Testis (tissue), 2 donors: ENCODE measurements at regions not wholly inside any gene's neighbourhood (a gene's known extent, or its start where the extent isn't known, plus 50 kb on each side); places are given as distances from the start of the nearest gene placed in this dataset.

Experiments used
- DNase-seq: peaks from one replicate; pipeline ENCODE4 v3.0.0-alpha.2; 2019
- H3K27ac ChIP-seq, 2 donors: fragments of 200-600 bp; sonication (generic); one replicate each; pipeline ENCODE4 v1.5.1; 2019
- H3K27me3 ChIP-seq: fragments of 200-600 bp; sonication (generic); one replicate; pipeline ENCODE4 v1.5.1; 2019
- H3K36me3 ChIP-seq: fragments of 200-600 bp; sonication (generic); one replicate; pipeline ENCODE4 v1.5.1; 2017; ENCODE audit warnings: low read depth; ENCODE audit errors: missing control alignments
- H3K4me1 ChIP-seq: fragments of 200-600 bp; sonication (generic); one replicate; pipeline ENCODE4 v1.5.1; 2019
- H3K4me3 ChIP-seq, 2 donors: fragments of 200-600 bp; sonication (generic); one replicate each; pipeline ENCODE4 v1.5.1; 2017 to 2019
- H3K9me3 ChIP-seq: fragments of 200-600 bp; sonication (generic); one replicate; pipeline ENCODE4 v1.5.1; 2017
- POLR2A ChIP-seq: fragments of 450-650 bp; IDR thresholded peaks from one replicate; pipeline ENCODE4 v1.6.1; 2017; ENCODE audit warnings: antibody characterized with exemption, mild to moderate bottlenecking, moderate library complexity
- WGBS, 2 donors: methylation state at CpG; one replicate each; pipeline ENCODE4 v1.1.5; 2018; 5-methylcytosine and 5-hydroxymethylcytosine counted together
- intact Hi-C: fragments of 100-400 bp; cut with DNase I; formaldehyde crosslinking; loops from one replicate; pipeline ENCODE4 v1.15.1; 2023; ENCODE audit warnings: low total_unique reads
- TF ChIP-seq, protein P1 (sequence below), 3 experiments: fragments of 450-650 bp in 2 of 3; fragments of 200-600 bp in 1 of 3; sonication (generic) in 1 of 3; IDR thresholded peaks; one replicate each; pipeline ENCODE4 v1.5.1; 2016 to 2019; ENCODE audit warnings: antibody characterized with exemption in 3 of 3, mild to moderate bottlenecking in 2 of 3, moderate library complexity in 1 of 3

- Histone ChIP-seq H3K27ac (no peak overlapping the region), H3K4me1 (no peaks in the 10 kb centered on the region), H3K4me3 (no peak overlapping the region), H3K27me3 (no peaks in the 10 kb centered on the region), H3K36me3 (no peaks in the 10 kb centered on the region), H3K9me3 (no peaks in the 10 kb centered on the region)
- TF ChIP-seq, protein P1, sequence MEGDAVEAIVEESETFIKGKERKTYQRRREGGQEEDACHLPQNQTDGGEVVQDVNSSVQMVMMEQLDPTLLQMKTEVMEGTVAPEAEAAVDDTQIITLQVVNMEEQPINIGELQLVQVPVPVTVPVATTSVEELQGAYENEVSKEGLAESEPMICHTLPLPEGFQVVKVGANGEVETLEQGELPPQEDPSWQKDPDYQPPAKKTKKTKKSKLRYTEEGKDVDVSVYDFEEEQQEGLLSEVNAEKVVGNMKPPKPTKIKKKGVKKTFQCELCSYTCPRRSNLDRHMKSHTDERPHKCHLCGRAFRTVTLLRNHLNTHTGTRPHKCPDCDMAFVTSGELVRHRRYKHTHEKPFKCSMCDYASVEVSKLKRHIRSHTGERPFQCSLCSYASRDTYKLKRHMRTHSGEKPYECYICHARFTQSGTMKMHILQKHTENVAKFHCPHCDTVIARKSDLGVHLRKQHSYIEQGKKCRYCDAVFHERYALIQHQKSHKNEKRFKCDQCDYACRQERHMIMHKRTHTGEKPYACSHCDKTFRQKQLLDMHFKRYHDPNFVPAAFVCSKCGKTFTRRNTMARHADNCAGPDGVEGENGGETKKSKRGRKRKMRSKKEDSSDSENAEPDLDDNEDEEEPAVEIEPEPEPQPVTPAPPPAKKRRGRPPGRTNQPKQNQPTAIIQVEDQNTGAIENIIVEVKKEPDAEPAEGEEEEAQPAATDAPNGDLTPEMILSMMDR (IDR thresholded peaks at IDR 0.05), result no peak
- no peak for TF ChIP-seq POLR2A
- DNase-seq, result no peak
- intact Hi-C loops, result no loop called here
- 87 to 94% methylated on average over 9 of the region's 9 CpGs for WGBS, 2 donors
Observed at GRCh38 chr6:163825033-163825432, 410.5 kb downstream of the QKI start.

GRCh38 chr6:163823577-163823976, 409.1 kb downstream of the QKI start:
- H3K4me1 ChIP-seq, result no peaks in the 10 kb centered on the region
- no peak for DNase-seq
- no peak overlapping the region for H3K4me3 ChIP-seq
- whole genome bisulfite sequencing, 2 donors, result 64 to 87% methylated on average over 5 of the region's 5 CpGs
- no peak overlapping the region for H3K27ac ChIP-seq
- H3K36me3 ChIP-seq, result no peaks in the 10 kb centered on the region
- no peaks in the 10 kb centered on the region for H3K9me3 ChIP-seq
- intact Hi-C loops, result no loop called here
- no peak for TF ChIP-seq POLR2A
- TF ChIP-seq, protein P1 (IDR thresholded peaks at IDR 0.05), result no peak
- no peaks in the 10 kb centered on the region for H3K27me3 ChIP-seq

- 85 to 87% methylated on average over 9 to 10 of the region's 10 CpGs for WGBS, 2 donors
- Histone ChIP-seq H3K36me3 (no peaks in the 10 kb centered on the region), H3K27me3 (no peaks in the 10 kb centered on the region), H3K4me3 (no peak overlapping the region), H3K27ac (no peak overlapping the region), H3K9me3 (no peaks in the 10 kb centered on the region), H3K4me1 (no peaks in the 10 kb centered on the region)
- intact Hi-C loops, result no loop called here
- DNase-seq, result no peak
- TF ChIP-seq, protein P1 (IDR thresholded peaks at IDR 0.05), result no peak
- no peak for TF ChIP-seq POLR2A
Observed at GRCh38 chr6:163820745-163821458, 406.4 kb downstream of the QKI start.

GRCh38 chr6:163820171-163820570, 405.7 kb downstream of the QKI start:
- TF ChIP-seq POLR2A, result no peak
- TF ChIP-seq, protein P1 (IDR thresholded peaks at IDR 0.05), result no peak
- intact Hi-C loops, result no loop called here
- 64 to 72% methylated on average over 15 to 17 of the region's 17 CpGs for WGBS, 2 donors

DNA sequence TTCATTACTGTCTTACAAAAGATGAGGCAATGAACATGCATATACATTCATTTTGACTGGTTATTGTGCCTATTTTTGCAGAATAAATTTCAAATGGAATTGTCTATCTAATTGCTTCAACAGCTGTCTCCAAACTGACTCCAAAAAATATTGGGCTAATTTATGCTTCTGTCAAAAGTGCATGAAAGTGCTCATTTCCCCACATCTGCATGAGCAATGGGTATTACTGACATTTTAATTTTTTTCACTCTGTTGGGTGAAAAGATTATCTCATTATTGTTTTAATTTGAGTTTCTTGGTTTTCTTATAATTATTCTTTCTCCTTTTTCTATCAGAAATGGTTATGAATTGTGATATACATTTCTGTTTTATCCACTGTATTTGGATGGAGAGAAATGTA, 404.2 kb downstream of the QKI start:
- no peaks in the 10 kb centered on the region for H3K36me3 ChIP-seq
- no peaks in the 10 kb centered on the region for H3K27me3 ChIP-seq
- no peaks in the 10 kb centered on the region for H3K9me3 ChIP-seq
- no peaks in the 10 kb centered on the region for H3K4me1 ChIP-seq
- intact Hi-C loops, result no loop called here
- H3K27ac ChIP-seq, result no peak overlapping the region
- TF ChIP-seq, protein P1 (IDR thresholded peaks at IDR 0.05), result no peak
- no peak for TF ChIP-seq POLR2A
- DNase-seq, result no peak
- H3K4me3 ChIP-seq, result no peak overlapping the region

More at GRCh38 chr6:163820171-163820570, 405.7 kb downstream of the QKI start:
- H3K36me3 ChIP-seq, result no peaks in the 10 kb centered on the region
- no peaks in the 10 kb centered on the region for H3K9me3 ChIP-seq
- H3K4me3 ChIP-seq, result no peak overlapping the region
- no peak overlapping the region for H3K27ac ChIP-seq
- H3K4me1 ChIP-seq, result no peaks in the 10 kb centered on the region
- no peak for DNase-seq
- no peaks in the 10 kb centered on the region for H3K27me3 ChIP-seq
